ENCODE measurements at regions not wholly inside any gene's neighbourhood (a gene's known extent, or its start where the extent isn't known, plus 50 kb on each side); places are given as distances from the start of the nearest gene placed in this dataset.

GRCh38 chr18:38305961-38306360 is 740.4 kb upstream of the CELF4 start:
- DNase-seq (ENCODE audit: low read depth in 2 of 2), result no peak
- H3K4me3 ChIP-seq (replicated peaks in 1 of 2; ENCODE audit: low read depth in 2 of 2, low read length in 2 of 2), result no peak overlapping the region
- no peak for TF ChIP-seq CTCF (IDR thresholded peaks at IDR 0.05; ENCODE audit: low read depth, low read length)

- no peak for TF ChIP-seq CTCF (IDR thresholded peaks at IDR 0.05; ENCODE audit: low read depth, low read length)
- H3K4me3 ChIP-seq (replicated peaks in 1 of 2; ENCODE audit: low read depth in 2 of 2, low read length in 2 of 2), result no peak overlapping the region
- DNase-seq (ENCODE audit: low read depth in 2 of 2), result no peak
These were observed 736.0 kb upstream of the CELF4 start for GRCh38 chr18:38301621-38302020.

- H3K4me3 ChIP-seq (replicated peaks in 1 of 2; ENCODE audit: low read depth in 2 of 2, low read length in 2 of 2), result no peak overlapping the region
- no peak for TF ChIP-seq CTCF (IDR thresholded peaks at IDR 0.05; ENCODE audit: low read depth, low read length)
- DNase-seq (ENCODE audit: low read depth in 2 of 2), result no peak
These were observed 732.3 kb upstream of the CELF4 start for GRCh38 chr18:38297910-38298309.

GRCh38 chr18:38290229-38290628 is 724.6 kb upstream of the CELF4 start:
- no peak for DNase-seq (ENCODE audit: low read depth in 2 of 2)
- TF ChIP-seq CTCF (IDR thresholded peaks at IDR 0.05; ENCODE audit: low read depth, low read length), result no peak
- H3K4me3 ChIP-seq (replicated peaks in 1 of 2; ENCODE audit: low read depth in 2 of 2, low read length in 2 of 2), result no peak overlapping the region

GRCh38 chr18:38284972-38285371 is 719.4 kb upstream of the CELF4 start:
- no peak for TF ChIP-seq CTCF (IDR thresholded peaks at IDR 0.05; ENCODE audit: low read depth, low read length)
- no peak overlapping the region for H3K4me3 ChIP-seq (replicated peaks in 1 of 2; ENCODE audit: low read depth in 2 of 2, low read length in 2 of 2)
- no peak for DNase-seq (ENCODE audit: low read depth in 2 of 2)

GRCh38 chr18:38263066-38263465 is 697.5 kb upstream of the CELF4 start:
- no peak for DNase-seq (ENCODE audit: low read depth in 2 of 2)
- no peak overlapping the region for H3K4me3 ChIP-seq (replicated peaks in 1 of 2; ENCODE audit: low read depth in 2 of 2, low read length in 2 of 2)
- no peak for TF ChIP-seq CTCF (IDR thresholded peaks at IDR 0.05; ENCODE audit: low read depth, low read length)

- H3K4me3 ChIP-seq (replicated peaks in 1 of 2; ENCODE audit: low read depth in 2 of 2, low read length in 2 of 2), result no peak overlapping the region
- no peak for DNase-seq (ENCODE audit: low read depth in 2 of 2)
- no peak for TF ChIP-seq CTCF (IDR thresholded peaks at IDR 0.05; ENCODE audit: low read depth, low read length)
These were observed 697.1 kb upstream of the CELF4 start for GRCh38 chr18:38262661-38263060.
